Endothelial cell of umbilical vein (primary cell): ENCODE measurements at regions not wholly inside any gene's neighbourhood (a gene's known extent, or its start where the extent isn't known, plus 50 kb on each side); places are given as distances from the start of the nearest gene placed in this dataset.

Source experiments
- BruUV-seq: library from RNA; stranded (reverse); fragments of 400-500 nt; replicated peaks from 2 replicates; lab custom pipeline; 2021; lab: Mats Ljungman, UMichigan
- CTCF ChIA-PET: fragments of 300-600, 350-600 bp; sonication (Branson Sonifier 250); formaldehyde crosslinking; loops from one replicate; lab custom pipeline; 2021; ENCODE audit warnings: antibody characterized with exemption, inconsistent platforms; lab: Charles Lee
- POLR2A ChIA-PET: fragments of 300-600, 350-600 bp; sonication (Branson Sonifier 250); formaldehyde crosslinking; loops from one replicate; lab custom pipeline; 2021; ENCODE audit warnings: antibody characterized with exemption, inconsistent platforms; lab: Charles Lee
- DNase-seq: peaks from one replicate; pipeline ENCODE4 v3.0.0-alpha.2; 2011; ENCODE audit warnings: low read depth, low spot score
- FAIRE-seq: peaks from 2 replicates; lab custom pipeline; 2011; peaks lifted over from hg19 to GRCh38; lab: Jason Lieb, UNC
- H2AFZ ChIP-seq: 2 replicates; pipeline ENCODE4 v1.6.0; 2012; ENCODE audit warnings: low read depth, low read length, control low read depth, inconsistent platforms
- H3K27ac ChIP-seq: 2 replicates; pipeline ENCODE4 v1.5.1; 2011; ENCODE audit warnings: low read depth, mild to moderate bottlenecking, control low read depth, low read length, moderate library complexity; ENCODE audit not compliant: insufficient read depth
- H3K27me3 ChIP-seq, 2 experiments: 2 replicates each; pipeline versions ENCODE4 v1.6.0 to v1.6.1; 2011; ENCODE audit warnings: low read length in 2 of 2, mixed read lengths in 1 of 2; ENCODE audit not compliant: control insufficient read depth in 2 of 2, insufficient read depth in 2 of 2
- H3K36me3 ChIP-seq, 2 experiments: 2 replicates in 1 of 2; 3 replicates in 1 of 2; pipeline ENCODE4 v1.5.1; 2011; ENCODE audit warnings: low read length in 2 of 2, mild to moderate bottlenecking in 1 of 2, moderate library complexity in 1 of 2; ENCODE audit not compliant: control insufficient read depth in 2 of 2, insufficient read depth in 2 of 2; ENCODE audit errors: extremely low read depth in 1 of 2
- H3K4me1 ChIP-seq: 3 replicates; pipeline ENCODE4 v1.5.1; 2011; ENCODE audit warnings: mild to moderate bottlenecking, low read length; ENCODE audit not compliant: control insufficient read depth, insufficient read depth; ENCODE audit errors: extremely low read depth
- H3K4me2 ChIP-seq: 2 replicates; pipeline ENCODE4 v1.6.1; 2011; ENCODE audit warnings: low read length, control low read depth, mixed read lengths; ENCODE audit not compliant: insufficient read depth
- H3K4me3 ChIP-seq, 3 experiments: fragments of 200-600 bp in 1 of 3; sonication (generic), shearing (Covaris generic) in 1 of 3; replicated peaks in 1 of 3; 2 replicates each; pipeline ENCODE4 v1.5.1; 2011 to 2016; ENCODE audit warnings: control low read depth in 3 of 3, low read length in 3 of 3, mild to moderate bottlenecking in 2 of 3, inconsistent platforms in 1 of 3, low read depth in 1 of 3, moderate library complexity in 1 of 3; ENCODE audit not compliant: insufficient read depth in 1 of 3
- H3K79me2 ChIP-seq: 2 replicates; pipeline ENCODE4 v1.6.0; 2012; ENCODE audit warnings: low read length, inconsistent platforms; ENCODE audit not compliant: control insufficient read depth, insufficient read depth
- H3K9ac ChIP-seq: replicated peaks from 2 replicates; pipeline ENCODE3; 2011; ENCODE audit warnings: low read length, control low read depth; ENCODE audit not compliant: insufficient read depth; ENCODE audit errors: extremely low read depth
- H3K9me1 ChIP-seq: replicated peaks from 3 replicates; pipeline ENCODE4 v1.6.0; 2011; ENCODE audit warnings: mild to moderate bottlenecking, low read length; ENCODE audit not compliant: control insufficient read depth, insufficient read depth; ENCODE audit errors: extremely low read depth
- H3K9me3 ChIP-seq: replicated peaks from 2 replicates; pipeline ENCODE4 v1.5.1; 2012; ENCODE audit warnings: low read length, inconsistent platforms; ENCODE audit not compliant: control insufficient read depth, insufficient read depth
- H4K20me1 ChIP-seq: replicated peaks from 2 replicates; pipeline ENCODE3; 2011; ENCODE audit warnings: mild to moderate bottlenecking, low read length; ENCODE audit not compliant: control insufficient read depth, insufficient read depth; ENCODE audit errors: extremely low read depth
- CTCF ChIP-seq, 2 donors: IDR thresholded peaks; 1 replicate in 1 of 2; 2 replicates in 1 of 2; pipeline ENCODE4 v1.5.1; 2011; ENCODE audit warnings: low read length in 2 of 2, mild to moderate bottlenecking in 2 of 2, moderate library complexity in 2 of 2, control low read depth in 1 of 2, inconsistent platforms in 1 of 2, low read depth in 1 of 2; ENCODE audit not compliant: insufficient read depth in 1 of 2; ENCODE audit errors: extremely low read depth in 1 of 2
- EZH2 ChIP-seq: IDR thresholded peaks from 2 replicates; pipeline ENCODE4 v1.6.1; 2012; ENCODE audit warnings: borderline replicate concordance, low read depth, mild to moderate bottlenecking, moderate library complexity, low read length, inconsistent platforms; ENCODE audit not compliant: severe bottlenecking
- FOS ChIP-seq: IDR thresholded peaks from 2 replicates; pipeline ENCODE4 v1.6.1; 2011; ENCODE audit warnings: mild to moderate bottlenecking, low read length, moderate library complexity, borderline replicate concordance; ENCODE audit not compliant: insufficient read depth
- GATA2 ChIP-seq: IDR thresholded peaks from 2 replicates; pipeline ENCODE4 v1.7.0; 2011; ENCODE audit warnings: low read depth, mild to moderate bottlenecking, moderate library complexity, mixed read lengths, low read length; ENCODE audit not compliant: insufficient read length, insufficient read depth
- JUN ChIP-seq: IDR thresholded peaks from 2 replicates; pipeline ENCODE4 v1.6.1; 2011; ENCODE audit warnings: borderline replicate concordance, low read depth; ENCODE audit not compliant: insufficient read length, insufficient read depth
- MAX ChIP-seq: IDR thresholded peaks from 2 replicates; pipeline ENCODE4 v1.6.1; 2011; ENCODE audit not compliant: insufficient read depth, insufficient read length
- MYC ChIP-seq: IDR thresholded peaks from one replicate; pipeline ENCODE4 v1.6.1; 2011; ENCODE audit warnings: mild to moderate bottlenecking, low read depth, low read length
- POLR2A ChIP-seq: IDR thresholded peaks from 2 replicates; pipeline ENCODE4 v1.6.1; 2012; ENCODE audit warnings: low read depth, mild to moderate bottlenecking, control low read depth, low read length
- POLR2AphosphoS5 ChIP-seq: IDR thresholded peaks from 2 replicates; pipeline ENCODE4 v1.6.1; 2012; ENCODE audit warnings: low read depth, mild to moderate bottlenecking, control low read depth, low read length, moderate library complexity; ENCODE audit not compliant: insufficient read depth
- dilution Hi-C: fragments of 300-500 bp; cut with MboI; formaldehyde crosslinking; loops from one replicate; pipeline ENCODE4 v1.15.0; 2019; ENCODE audit warnings: low sequenced_read_pairs; ENCODE audit not compliant: extremely low pct_ligation_motif_present
- intact Hi-C: fragments of 100-400 bp; cut with micrococcal nuclease; formaldehyde crosslinking; loops from one replicate; pipeline ENCODE4 v1.10.0; 2022

GRCh38 chr2:31736695-31737454 is 156.1 kb upstream of the SRD5A2 start:
- DNase-seq = no peak
- Histone ChIP-seq H3K27ac (no peak overlapping the region), H3K27me3 (no peaks in the 10 kb centered on the region), H4K20me1 (no peaks in the 10 kb centered on the region), H3K4me2 (no peak overlapping the region), H3K9me3 (no peaks in the 10 kb centered on the region), H3K9ac (no peak overlapping the region), H3K4me3 (no peak overlapping the region), H2AFZ (no peak overlapping the region), H3K9me1 (no peaks in the 10 kb centered on the region), H3K4me1 (no peaks in the 10 kb centered on the region), H3K79me2 (no peaks in the 10 kb centered on the region), H3K36me3 (no peaks in the 10 kb centered on the region)
- ChIA-PET CTCF (no interaction called here), POLR2A (no interaction called here)
- intact Hi-C loops = no loop called here
- TF ChIP-seq FOS (no peak), CTCF (IDR thresholded peaks at IDR 0.05; ENCODE audit: extremely low read depth in 1 of 2, insufficient read depth in 1 of 2, low read depth in 1 of 2, low read length in 2 of 2) (no peak), JUN (no peak), POLR2AphosphoS5 (no peak), GATA2 (no peak), EZH2 (no peak), POLR2A (no peak), MAX (no peak), MYC (no peak)
- dilution Hi-C loops = no loop called here
- FAIRE-seq = no peak
- no TSS peak for BruUV-seq
